ENCODE measurements at regions not wholly inside any gene's neighbourhood (a gene's known extent, or its start where the extent isn't known, plus 50 kb on each side); places are given as distances from the start of the nearest gene placed in this dataset.
"Not testable (repeated sequence)": the region's sequence is repeated elsewhere in the genome, so short reads cannot be mapped to it uniquely, and the experiment has no call there.

GRCh38 chr1:171413557-171413956 is 71.8 kb upstream of the PRRC2C start:
- not testable (repeated sequence) for H3K4me1 ChIP-seq (ENCODE audit: control insufficient read depth, extremely low read depth, insufficient read depth, low read length); H3K27ac ChIP-seq (ENCODE audit: insufficient read depth, low read depth, low read length); BruUV-seq (replicated peaks)

GRCh38 chr1:171418546-171418945 is 66.8 kb upstream of the PRRC2C start:
- no peak overlapping the region for H3K4me2 ChIP-seq (ENCODE audit: insufficient read depth, low read length)
- H3K36me3 ChIP-seq (ENCODE audit: control insufficient read depth in 2 of 2, extremely low read depth in 1 of 2, insufficient read depth in 2 of 2, low read length in 2 of 2), result no peaks in the 10 kb centered on the region
- CTCF ChIA-PET, result interaction anchor here (1.7 kb wide), 1 partner anchor 66 kb away, joined by 6 read pairs; the partner anchor contains the start of gene PRRC2C
- H3K27ac ChIP-seq (ENCODE audit: insufficient read depth, low read depth, low read length), result no peak overlapping the region
- dilution Hi-C loops (cut with MboI; ENCODE audit: extremely low pct_ligation_motif_present, low sequenced_read_pairs), result no loop called here
- TF ChIP-seq FOS (IDR thresholded peaks at IDR 0.05; ENCODE audit: borderline replicate concordance, insufficient read depth, low read length), result no peak
- TF ChIP-seq CTCF (IDR thresholded peaks at IDR 0.05; ENCODE audit: extremely low read depth in 1 of 2, insufficient read depth in 1 of 2, low read depth in 1 of 2, low read length in 2 of 2), result no peak
- no peaks in the 10 kb centered on the region for H3K9me1 ChIP-seq (replicated peaks; ENCODE audit: control insufficient read depth, extremely low read depth, insufficient read depth, low read length)
- intact Hi-C loops (cut with micrococcal nuclease), result no loop called here
- H2AFZ ChIP-seq (ENCODE audit: low read depth, low read length), result no peak overlapping the region
- POLR2A ChIA-PET, result no interaction called here
- H3K9ac ChIP-seq (replicated peaks; ENCODE audit: extremely low read depth, insufficient read depth, low read length), result no peak overlapping the region
- DNase-seq (ENCODE audit: low read depth, low spot score) (no peak), FAIRE-seq (no peak)
- peaks cover 4% of the 10 kb centered on the region for H3K4me1 ChIP-seq (ENCODE audit: control insufficient read depth, extremely low read depth, insufficient read depth, low read length)
- no TSS peak for BruUV-seq (replicated peaks)
- H3K4me3 ChIP-seq (replicated peaks in 1 of 3; ENCODE audit: insufficient read depth in 1 of 3, low read depth in 1 of 3, low read length in 3 of 3), result no peak overlapping the region
- H4K20me1 ChIP-seq (replicated peaks; ENCODE audit: control insufficient read depth, extremely low read depth, insufficient read depth, low read length), result no peaks in the 10 kb centered on the region
- no peaks in the 10 kb centered on the region for H3K9me3 ChIP-seq (replicated peaks; ENCODE audit: control insufficient read depth, insufficient read depth, low read length)
- H3K27me3 ChIP-seq (ENCODE audit: control insufficient read depth in 2 of 2, insufficient read depth in 2 of 2, low read length in 2 of 2), result no peaks in the 10 kb centered on the region
- no peaks in the 10 kb centered on the region for H3K79me2 ChIP-seq (ENCODE audit: control insufficient read depth, insufficient read depth, low read length)

More at GRCh38 chr1:171413557-171413956, 71.8 kb upstream of the PRRC2C start:
- H3K9ac ChIP-seq (replicated peaks; ENCODE audit: extremely low read depth, insufficient read depth, low read length); POLR2A ChIA-PET; DNase-seq (ENCODE audit: low read depth, low spot score); intact Hi-C loops (cut with micrococcal nuclease); H3K9me1 ChIP-seq (replicated peaks; ENCODE audit: control insufficient read depth, extremely low read depth, insufficient read depth, low read length); H2AFZ ChIP-seq (ENCODE audit: low read depth, low read length); H3K27me3 ChIP-seq (ENCODE audit: control insufficient read depth in 2 of 2, insufficient read depth in 2 of 2, low read length in 2 of 2); H3K4me2 ChIP-seq (ENCODE audit: insufficient read depth, low read length); H3K79me2 ChIP-seq (ENCODE audit: control insufficient read depth, insufficient read depth, low read length); H3K36me3 ChIP-seq (ENCODE audit: control insufficient read depth in 2 of 2, extremely low read depth in 1 of 2, insufficient read depth in 2 of 2, low read length in 2 of 2); dilution Hi-C loops (cut with MboI; ENCODE audit: extremely low pct_ligation_motif_present, low sequenced_read_pairs); H4K20me1 ChIP-seq (replicated peaks; ENCODE audit: control insufficient read depth, extremely low read depth, insufficient read depth, low read length); FAIRE-seq; H3K4me3 ChIP-seq (replicated peaks in 1 of 3; ENCODE audit: insufficient read depth in 1 of 3, low read depth in 1 of 3, low read length in 3 of 3); CTCF ChIA-PET; H3K9me3 ChIP-seq (replicated peaks; ENCODE audit: control insufficient read depth, insufficient read depth, low read length): not testable (repeated sequence)
